Smooth muscle cell (in vitro differentiated cells): ENCODE measurements at regions not wholly inside any gene's neighbourhood (a gene's known extent, or its start where the extent isn't known, plus 50 kb on each side); places are given as distances from the start of the nearest gene placed in this dataset.
A peak's percentile ranks its signal among the peaks of the same experiment; 100 is the strongest.

Source experiments
- DNase-seq: peaks from one replicate; lab custom pipeline; 2025; ENCODE audit not compliant: unreplicated experiment; lab: John Stamatoyannopoulos, UW
- H2AFZ ChIP-seq: fragments of 200-600 bp; sonication (generic); 2 replicates; pipeline ENCODE4 v1.6.0; 2016; ENCODE audit warnings: antibody characterized with exemption, low read depth, mild to moderate bottlenecking
- H3F3A ChIP-seq: fragments of 200-600 bp; sonication (generic); 2 replicates; pipeline ENCODE4 v1.6.0; 2017; ENCODE audit warnings: antibody characterized with exemption, low read depth
- H3K27ac ChIP-seq: fragments of 200-600 bp; sonication (generic); 2 replicates; pipeline ENCODE4 v1.5.1; 2016; ENCODE audit warnings: low read depth, mild to moderate bottlenecking
- H3K27me3 ChIP-seq: fragments of 200-600 bp; sonication (generic); 2 replicates; pipeline ENCODE4 v1.6.1; 2016; ENCODE audit warnings: low read depth, mild to moderate bottlenecking
- H3K36me3 ChIP-seq: fragments of 200-600 bp; sonication (generic); 2 replicates; pipeline ENCODE4 v1.5.1; 2016; ENCODE audit warnings: low read depth
- H3K4me1 ChIP-seq: fragments of 200-600 bp; sonication (generic); 2 replicates; pipeline ENCODE4 v1.5.1; 2016; ENCODE audit warnings: low read depth
- H3K4me2 ChIP-seq: fragments of 200-600 bp; sonication (generic); 2 replicates; pipeline ENCODE4 v1.6.0; 2016; ENCODE audit warnings: mild to moderate bottlenecking
- H3K4me3 ChIP-seq: fragments of 200-600 bp; sonication (generic); 2 replicates; pipeline ENCODE4 v1.5.1; 2016; ENCODE audit warnings: mild to moderate bottlenecking
- H3K79me2 ChIP-seq: fragments of 200-600 bp; sonication (generic); 2 replicates; pipeline ENCODE4 v1.6.0; 2016; ENCODE audit warnings: low read depth, mild to moderate bottlenecking
- H3K9ac ChIP-seq: fragments of 200-600 bp; sonication (generic); 2 replicates; pipeline ENCODE4 v1.6.0; 2016; ENCODE audit warnings: low read depth
- H3K9me3 ChIP-seq: fragments of 200-600 bp; sonication (generic); replicated peaks from 2 replicates; pipeline ENCODE4 v1.5.1; 2016; ENCODE audit warnings: low read depth
- H4K20me1 ChIP-seq: fragments of 200-600 bp; sonication (generic); 2 replicates; pipeline ENCODE4 v1.6.0; 2016; ENCODE audit warnings: low read depth
- CTCF ChIP-seq: fragments of 200-600 bp; sonication (generic); IDR thresholded peaks from 2 replicates; pipeline ENCODE4 v1.5.1; 2017; ENCODE audit warnings: borderline replicate concordance, mild to moderate bottlenecking, antibody characterized with exemption; ENCODE audit not compliant: insufficient read depth, poor library complexity, severe bottlenecking
- WGBS: methylation state at CpG from one replicate; pipeline ENCODE4 v1.1.7; 2016; ENCODE audit warnings: low lambda C conversion rate; 5-methylcytosine and 5-hydroxymethylcytosine counted together

DNA sequence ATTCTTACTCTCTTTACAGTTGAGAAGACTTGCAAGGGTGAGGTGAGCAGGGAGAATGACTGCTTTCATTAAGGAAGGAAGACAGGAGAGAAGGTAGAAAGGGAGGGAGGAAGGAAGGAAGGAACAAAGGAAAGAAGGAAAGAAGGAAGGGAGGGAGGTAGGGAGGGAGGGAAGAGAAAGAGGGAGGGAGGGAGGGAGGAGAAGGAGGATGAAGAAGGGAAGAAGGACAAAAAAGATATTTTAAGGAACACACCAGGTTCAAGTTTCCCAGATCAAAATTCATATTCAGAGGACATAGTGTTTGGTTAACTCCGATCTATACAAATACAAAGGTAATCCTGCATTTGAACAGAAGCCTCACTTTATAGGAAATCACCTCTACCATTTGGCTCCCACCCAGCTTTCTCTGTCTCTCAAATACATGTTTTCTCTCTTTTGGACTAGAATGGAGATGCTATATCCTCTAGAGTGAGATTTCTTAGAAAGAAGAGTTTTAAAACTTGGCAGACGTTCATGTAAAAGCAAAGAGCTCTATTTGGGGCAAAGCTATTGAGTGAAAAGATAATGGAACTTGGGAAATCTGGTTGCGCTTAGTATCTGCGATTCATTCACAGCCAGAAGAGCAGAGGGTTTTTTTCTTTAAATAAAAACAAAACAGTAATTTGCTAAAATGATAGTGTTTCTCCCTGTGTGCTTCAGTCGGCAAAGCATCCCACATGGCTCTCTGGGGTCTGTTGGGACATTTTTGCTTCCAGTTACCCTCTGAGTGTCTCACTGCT, 261.9 kb upstream of the LYZL1 start:
- 41% methylated on average over 5 of the region's 5 CpGs for WGBS
- H3K27me3 ChIP-seq = no peaks in the 10 kb centered on the region
- no peak overlapping the region for H3K9ac ChIP-seq
- H3K9me3 ChIP-seq = no peaks in the 10 kb centered on the region
- H3K4me2 ChIP-seq = peak overlapping the region; percentile 62
- H3F3A ChIP-seq = peaks cover 7% of the 10 kb centered on the region
- H3K79me2 ChIP-seq = no peaks in the 10 kb centered on the region
- DNase-seq = no peak
- no peak for TF ChIP-seq CTCF
- H2AFZ ChIP-seq = peak overlapping the region; percentile 56
- no peak overlapping the region for H3K4me3 ChIP-seq
- H3K27ac ChIP-seq = peak overlapping the region; percentile 39
- no peaks in the 10 kb centered on the region for H4K20me1 ChIP-seq
- peaks cover 6% of the 10 kb centered on the region for H3K4me1 ChIP-seq
- no peaks in the 10 kb centered on the region for H3K36me3 ChIP-seq

DNA sequence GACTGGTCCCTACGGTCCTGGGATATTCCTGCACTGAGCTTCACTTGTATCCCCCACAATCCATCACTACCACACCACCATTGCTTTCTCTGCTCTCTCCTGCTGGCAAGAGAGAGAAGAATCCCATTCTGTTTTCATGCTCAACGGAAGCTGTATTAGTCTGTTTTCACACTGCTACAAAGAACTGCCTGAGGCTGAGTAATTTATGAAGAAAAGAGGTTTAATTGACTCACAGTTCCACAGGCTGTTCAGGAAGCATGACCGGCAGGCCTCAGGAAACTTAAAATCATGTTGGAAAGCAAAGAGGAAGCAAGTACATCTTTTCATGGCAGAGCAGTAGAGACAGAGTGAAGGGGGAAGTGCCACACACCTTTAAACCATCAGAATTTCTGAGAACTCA, 260.4 kb upstream of the LYZL1 start:
- Histone ChIP-seq H2AFZ (no peak overlapping the region), H3K27me3 (no peaks in the 10 kb centered on the region), H3K9me3 (no peaks in the 10 kb centered on the region), H3K79me2 (no peaks in the 10 kb centered on the region), H3K4me2 (no peak overlapping the region), H3K4me1 (no peaks in the 10 kb centered on the region), H3K27ac (peak overlapping the region; percentile 7), H3K9ac (no peak overlapping the region), H3K36me3 (no peaks in the 10 kb centered on the region), H3F3A (peaks cover 7% of the 10 kb centered on the region), H4K20me1 (no peaks in the 10 kb centered on the region), H3K4me3 (no peak overlapping the region)
- TF ChIP-seq CTCF = no peak
- 42% methylated on average over 3 of the region's 3 CpGs for WGBS
- DNase-seq = no peak

DNA sequence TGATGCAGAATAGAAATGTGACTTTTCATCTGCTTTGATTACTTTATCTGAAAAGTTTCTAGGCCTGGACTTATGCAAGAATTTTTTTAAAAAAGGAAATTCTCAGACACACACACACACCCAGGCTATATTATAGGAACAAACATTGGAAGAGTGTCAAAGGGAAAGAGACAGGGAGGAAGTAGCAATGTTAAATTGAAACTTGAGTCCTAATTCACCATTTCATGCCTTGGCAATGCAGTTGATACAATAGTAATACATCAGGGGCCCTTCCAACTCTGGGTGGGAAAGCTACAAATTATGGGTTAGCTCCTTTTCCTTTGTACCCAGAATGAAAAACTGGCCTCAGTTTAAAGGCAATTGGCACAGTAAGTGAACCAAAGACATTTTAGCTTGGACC, 258.0 kb upstream of the LYZL1 start:
- Histone ChIP-seq H2AFZ (peak overlapping the region; percentile 15), H3K36me3 (no peaks in the 10 kb centered on the region), H3K27me3 (no peaks in the 10 kb centered on the region), H3K9me3 (no peaks in the 10 kb centered on the region), H3K27ac (no peak overlapping the region), H3K9ac (no peak overlapping the region), H4K20me1 (no peaks in the 10 kb centered on the region), H3K4me2 (no peak overlapping the region), H3K4me3 (no peak overlapping the region), H3K79me2 (no peaks in the 10 kb centered on the region), H3K4me1 (no peaks in the 10 kb centered on the region), H3F3A (peaks cover 5% of the 10 kb centered on the region)
- no peak for DNase-seq
- TF ChIP-seq CTCF = no peak

DNA sequence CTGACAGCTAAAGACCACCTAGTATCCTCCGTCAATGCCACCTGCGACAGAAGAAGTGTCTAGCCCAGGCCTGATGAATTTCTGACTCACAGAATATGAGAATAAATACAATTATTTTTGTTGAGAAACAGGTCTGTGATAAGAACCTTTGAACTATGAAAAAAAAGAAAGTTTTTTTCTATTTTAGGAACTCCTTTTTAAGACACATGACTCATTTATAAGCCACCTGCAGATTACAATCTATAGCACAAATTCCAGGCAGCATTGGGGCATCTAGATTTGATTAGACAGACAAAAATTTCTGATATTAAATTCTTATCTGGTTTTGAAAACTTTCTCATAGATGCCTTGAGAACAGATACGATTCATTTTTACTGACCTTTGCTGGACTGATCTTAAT, 256.7 kb upstream of the LYZL1 start:
- no peak for TF ChIP-seq CTCF
- Histone ChIP-seq H3K9me3 (no peaks in the 10 kb centered on the region), H3K36me3 (no peaks in the 10 kb centered on the region), H2AFZ (no peak overlapping the region), H3K27me3 (no peaks in the 10 kb centered on the region), H3K27ac (no peak overlapping the region), H3F3A (peaks cover 5% of the 10 kb centered on the region), H4K20me1 (no peaks in the 10 kb centered on the region), H3K79me2 (no peaks in the 10 kb centered on the region), H3K9ac (no peak overlapping the region), H3K4me1 (no peaks in the 10 kb centered on the region), H3K4me3 (no peak overlapping the region), H3K4me2 (no peak overlapping the region)
- whole genome bisulfite sequencing = 98% methylated on average over 3 of the region's 3 CpGs
- DNase-seq = no peak
